HCT116 (cell line): ENCODE measurements at regions not wholly inside any gene's neighbourhood (a gene's known extent, or its start where the extent isn't known, plus 50 kb on each side); places are given as distances from the start of the nearest gene placed in this dataset.

ENCODE experiments used
- ATAC-seq: fragments of 200-7000 bp; cut with Tn5 transposase; 2 replicates; pipeline ENCODE4 v1.9.1; 2020; ENCODE audit warnings: mild to moderate bottlenecking, moderate library complexity
- BruUV-seq: library from RNA; stranded (reverse); fragments of 400-500 nt; replicated peaks from 2 replicates; lab custom pipeline; 2021; lab: Mats Ljungman, UMichigan
- CTCF ChIA-PET: fragments of 300-600 bp; sonication (Branson Sonifier 250); formaldehyde crosslinking; loops from one replicate; lab custom pipeline; 2021; ENCODE audit warnings: antibody characterized with exemption; lab: Charles Lee
- POLR2A ChIA-PET: fragments of 300-600, 350-600 bp; sonication (Branson Sonifier 250); formaldehyde crosslinking; loops from one replicate; lab custom pipeline; 2021; ENCODE audit warnings: antibody characterized with exemption; lab: Charles Lee
- RAD21 ChIA-PET, 2 experiments: fragments of 300-600 bp; sonication (Branson Sonifier 250); formaldehyde crosslinking; loops; one replicate each; lab custom pipeline; 2023; ENCODE audit warnings: low total read pairs in 2 of 2; ENCODE audit not compliant: uncharacterized antibody in 2 of 2, unreplicated experiment in 2 of 2, low non-redundant PET in 1 of 2; lab: Charles Lee
- DNase-seq: peaks from one replicate; pipeline ENCODE4 v3.0.0-alpha.2; 2010; ENCODE audit warnings: low read depth, low spot score
- H2AFZ ChIP-seq: fragments of 200-600 bp; shearing (Covaris generic), sonication (generic); 2 replicates; pipeline ENCODE4 v1.6.1; 2017; ENCODE audit warnings: low read depth, mixed run types, mixed read lengths, antibody characterized with exemption, low read length; ENCODE audit not compliant: poor library complexity, severe bottlenecking
- H3K27ac ChIP-seq: 2 replicates; pipeline ENCODE4 v1.5.1; 2012; ENCODE audit warnings: low read depth, low read length
- H3K27me3 ChIP-seq: fragments of 200-600 bp; sonication (generic); 2 replicates; pipeline ENCODE4 v1.6.1; 2016; ENCODE audit warnings: mixed run types, low read length, mixed read lengths; ENCODE audit not compliant: insufficient read depth
- H3K36me3 ChIP-seq, 2 experiments: fragments of 200-500 bp in 1 of 2; fragments of 200-600 bp in 1 of 2; sonication (Bioruptor generic) in 1 of 2; sonication (generic) in 1 of 2; 2 replicates each; pipeline versions ENCODE4 v1.5.1 to v1.6.1; 2014 to 2016; ENCODE audit warnings: low read length in 2 of 2, inconsistent platforms in 1 of 2, mixed read lengths in 1 of 2, mixed run types in 1 of 2; ENCODE audit not compliant: insufficient read depth in 2 of 2, control insufficient read depth in 1 of 2
- H3K4me1 ChIP-seq, 2 experiments: fragments of 200-600 bp in 1 of 2; sonication (generic) in 1 of 2; 2 replicates each; pipeline versions ENCODE4 v1.5.1 to v1.6.1; 2012 to 2017; ENCODE audit warnings: low read length in 2 of 2, inconsistent platforms in 1 of 2, mild to moderate bottlenecking in 1 of 2, mixed read lengths in 1 of 2, mixed run types in 1 of 2, moderate library complexity in 1 of 2; ENCODE audit not compliant: insufficient read depth in 2 of 2, control insufficient read depth in 1 of 2
- H3K4me2 ChIP-seq: fragments of 200-600 bp; sonication (generic); 2 replicates; pipeline ENCODE4 v1.6.1; 2017; ENCODE audit warnings: mixed run types, low read length, mixed read lengths
- H3K4me3 ChIP-seq, 2 experiments: fragments of 200-600 bp in 1 of 2; sonication (generic) in 1 of 2; replicated peaks in 1 of 2; 2 replicates each; pipeline ENCODE4 v1.5.1; 2011 to 2016; ENCODE audit warnings: low read length in 2 of 2, control low read depth in 1 of 2, low read depth in 1 of 2, mild to moderate bottlenecking in 1 of 2, mixed read lengths in 1 of 2, mixed run types in 1 of 2
- H3K79me2 ChIP-seq: fragments of 200-600 bp; sonication (generic); 2 replicates; pipeline ENCODE4 v1.6.1; 2017; ENCODE audit warnings: mild to moderate bottlenecking, mixed run types, low read length, moderate library complexity, mixed read lengths; ENCODE audit not compliant: insufficient read depth
- H3K9ac ChIP-seq: fragments of 200-600 bp; sonication (generic); 2 replicates; pipeline ENCODE4 v1.6.1; 2016; ENCODE audit warnings: low read length, mixed read lengths
- H3K9me2 ChIP-seq: fragments of 200-600 bp; sonication (generic), shearing (Covaris generic); 2 replicates; pipeline ENCODE4 v1.6.1; 2017; ENCODE audit warnings: mixed run types, mild to moderate bottlenecking, moderate library complexity; ENCODE audit not compliant: insufficient read depth
- H3K9me3 ChIP-seq, 2 experiments: fragments of 200-500 bp in 1 of 2; fragments of 200-600 bp in 1 of 2; sonication (Bioruptor generic) in 1 of 2; sonication (generic) in 1 of 2; 2 replicates each; pipeline ENCODE4 v1.6.1; 2014 to 2017; ENCODE audit warnings: low read length in 2 of 2, mixed read lengths in 2 of 2, inconsistent platforms in 1 of 2, low read depth in 1 of 2, mild to moderate bottlenecking in 1 of 2, mixed run types in 1 of 2, moderate library complexity in 1 of 2; ENCODE audit not compliant: control insufficient read depth in 1 of 2, insufficient read depth in 1 of 2
- H4K20me1 ChIP-seq: fragments of 200-600 bp; sonication (generic), shearing (Covaris generic); 2 replicates; pipeline ENCODE4 v1.6.1; 2017; ENCODE audit warnings: mixed run types, mild to moderate bottlenecking, moderate library complexity; ENCODE audit not compliant: insufficient read depth
- EGR1 ChIP-seq: IDR thresholded peaks from 2 replicates; pipeline ENCODE4 v1.6.1; 2012; ENCODE audit warnings: low read depth
- ELF1 ChIP-seq: IDR thresholded peaks from 2 replicates; pipeline ENCODE4 v1.6.1; 2012; ENCODE audit warnings: low read depth, borderline replicate concordance
- JUND ChIP-seq: IDR thresholded peaks from 2 replicates; pipeline ENCODE4 v1.6.1; 2012
- POLR2A ChIP-seq: IDR thresholded peaks from 2 replicates; pipeline ENCODE4 v1.7.0; 2011; ENCODE audit warnings: borderline replicate concordance; ENCODE audit not compliant: insufficient read depth, insufficient read length; ENCODE audit errors: extremely low read depth
- SIN3A ChIP-seq: IDR thresholded peaks from 2 replicates; pipeline ENCODE4 v1.6.1; 2012; ENCODE audit warnings: low read depth
- SP1 ChIP-seq: IDR thresholded peaks from 2 replicates; pipeline ENCODE4 v1.6.1; 2012; ENCODE audit warnings: low read depth
- YY1 ChIP-seq: IDR thresholded peaks from 2 replicates; pipeline ENCODE4 v1.6.1; 2011; ENCODE audit warnings: low read length, low read depth, moderate library complexity, mild to moderate bottlenecking; ENCODE audit not compliant: insufficient replicate concordance; ENCODE audit errors: extremely low read depth
- intact Hi-C: fragments of 100-400 bp; cut with micrococcal nuclease; formaldehyde crosslinking; loops from 2 replicates; pipeline ENCODE4 v1.10.0; 2022
- TF ChIP-seq, protein P1 (sequence below): IDR thresholded peaks from 2 replicates; pipeline ENCODE4 v1.6.1; 2012
- TF ChIP-seq, protein P2 (sequence below), 3 experiments: fragments of 200-600 bp in 1 of 3; sonication (generic) in 1 of 3; IDR thresholded peaks in 2 of 3; conservative IDR thresholded peaks in 1 of 3; 2 replicates each; pipeline ENCODE4 v1.5.1; 2012 to 2017; ENCODE audit warnings: low read depth in 2 of 3, low read length in 2 of 3, antibody characterized with exemption in 1 of 3, borderline replicate concordance in 1 of 3, control low read depth in 1 of 3, mild to moderate bottlenecking in 1 of 3, mixed read lengths in 1 of 3, mixed run types in 1 of 3, moderate library complexity in 1 of 3; ENCODE audit not compliant: insufficient read depth in 1 of 3
- TF ChIP-seq, protein P3 (sequence below): IDR thresholded peaks from 2 replicates; pipeline ENCODE4 v1.6.1; 2012; ENCODE audit warnings: low read depth

DNA sequence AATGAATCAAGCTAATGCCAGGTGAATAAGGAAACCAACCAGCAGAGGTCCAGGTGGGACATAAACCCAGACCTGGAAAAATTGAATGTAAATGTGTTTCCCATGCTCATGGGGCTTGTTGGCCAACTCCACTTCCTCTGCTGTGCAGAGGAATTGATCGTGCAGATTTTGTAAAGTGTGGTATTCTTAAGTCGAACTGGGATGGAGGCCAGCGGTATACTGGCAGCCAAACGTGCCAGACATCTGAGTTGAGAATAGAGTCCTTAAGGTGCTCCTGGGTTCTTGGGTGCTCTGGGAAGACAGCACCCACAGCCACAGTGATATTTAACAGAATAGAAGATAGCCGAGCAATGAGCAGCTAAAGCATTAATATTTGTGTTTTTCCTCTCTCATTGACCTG lies 146.5 kb upstream of the LGALSL start:
- intact Hi-C loops = no loop called here
- H3K9me3 ChIP-seq = no peaks in the 10 kb centered on the region
- no peak overlapping the region for H3K27ac ChIP-seq
- BruUV-seq = no TSS peak
- no peak overlapping the region for H3K4me3 ChIP-seq
- no peak overlapping the region for H3K9ac ChIP-seq
- H3K9me2 ChIP-seq = no peaks in the 10 kb centered on the region
- no peaks in the 10 kb centered on the region for H3K27me3 ChIP-seq
- no peak overlapping the region for H3K4me2 ChIP-seq
- H4K20me1 ChIP-seq = no peaks in the 10 kb centered on the region
- no peak for DNase-seq
- peaks cover 6 to 8% of the 10 kb centered on the region in 2 experiments for H3K4me1 ChIP-seq
- TF ChIP-seq EGR1 (no peak), ELF1 (no peak), YY1 (no peak)
- TF ChIP-seq, protein P1, sequence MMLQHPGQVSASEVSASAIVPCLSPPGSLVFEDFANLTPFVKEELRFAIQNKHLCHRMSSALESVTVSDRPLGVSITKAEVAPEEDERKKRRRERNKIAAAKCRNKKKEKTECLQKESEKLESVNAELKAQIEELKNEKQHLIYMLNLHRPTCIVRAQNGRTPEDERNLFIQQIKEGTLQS = no peak
- TF ChIP-seq, all 23 proteins: peak for 0
- POLR2A ChIA-PET = no interaction called here
- RAD21 ChIA-PET = no interaction called here
- CTCF ChIA-PET = interaction anchor here (1.2 kb wide), 1 partner anchor 20 kb away, joined by 3 read pairs; no protein-coding TSS in a partner anchor
- no peak for ATAC-seq
- H2AFZ ChIP-seq = no peak overlapping the region
- no peaks in the 10 kb centered on the region for H3K36me3 ChIP-seq
- no peaks in the 10 kb centered on the region for H3K79me2 ChIP-seq

DNA sequence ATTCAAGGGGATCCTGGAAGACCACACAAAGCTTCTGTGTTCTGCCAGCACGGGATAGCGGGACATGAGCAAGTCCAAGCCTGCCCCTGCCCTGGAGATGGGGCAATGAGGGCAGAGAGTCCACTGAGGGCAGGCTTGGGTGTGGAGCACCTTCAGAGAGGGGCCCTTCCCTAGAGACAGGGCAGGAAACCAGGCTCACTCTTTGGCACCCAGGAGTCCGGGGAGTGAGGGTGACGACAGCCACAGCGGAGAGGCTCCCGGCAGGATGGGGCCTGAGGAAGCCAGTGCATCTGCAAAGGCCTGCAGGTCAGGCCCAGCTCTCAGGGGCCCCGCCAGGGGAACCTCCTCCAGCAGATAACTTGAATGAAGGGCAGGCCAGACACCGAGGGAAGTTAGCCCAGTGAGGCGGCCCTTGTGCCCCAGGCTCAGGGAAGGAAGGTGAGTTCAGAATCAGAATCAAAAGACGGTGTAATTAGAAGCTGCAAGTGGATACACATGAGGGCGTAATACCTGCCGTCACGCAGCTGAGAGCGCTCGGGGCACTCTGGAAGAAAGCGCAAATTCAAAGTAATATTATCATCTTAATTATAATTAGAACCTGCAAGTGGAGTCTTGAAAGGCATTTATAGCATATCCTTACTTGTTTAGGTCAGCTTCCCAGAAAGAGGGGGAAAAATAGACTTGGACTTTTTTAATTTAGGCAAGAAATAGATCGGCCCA lies 142.6 kb upstream of the LGALSL start:
- Histone ChIP-seq H3K36me3 (no peaks in the 10 kb centered on the region), H3K9me3 (no peaks in the 10 kb centered on the region), H3K4me2 (peak overlapping the region; percentile 40; the same call in 1 of the 2 replicates), H3K27me3 (no peaks in the 10 kb centered on the region), H2AFZ (peak overlapping the region; percentile 47), H3K4me1 (peaks cover 11 to 13% of the 10 kb centered on the region in 2 experiments), H3K9me2 (no peaks in the 10 kb centered on the region), H3K27ac (no peak overlapping the region), H3K4me3 (no peak overlapping the region), H3K9ac (no peak overlapping the region), H4K20me1 (no peaks in the 10 kb centered on the region), H3K79me2 (no peaks in the 10 kb centered on the region)
- POLR2A ChIA-PET = interaction anchor here (1.8 kb wide), 1 partner anchor 262 kb away, joined by 5 read pairs; no protein-coding TSS in a partner anchor
- intact Hi-C loops = no loop called here
- TF ChIP-seq ELF1 (no peak), SP1 (no peak), JUND (no peak), POLR2A (no peak), SIN3A (no peak)
- TF ChIP-seq, protein P2, sequence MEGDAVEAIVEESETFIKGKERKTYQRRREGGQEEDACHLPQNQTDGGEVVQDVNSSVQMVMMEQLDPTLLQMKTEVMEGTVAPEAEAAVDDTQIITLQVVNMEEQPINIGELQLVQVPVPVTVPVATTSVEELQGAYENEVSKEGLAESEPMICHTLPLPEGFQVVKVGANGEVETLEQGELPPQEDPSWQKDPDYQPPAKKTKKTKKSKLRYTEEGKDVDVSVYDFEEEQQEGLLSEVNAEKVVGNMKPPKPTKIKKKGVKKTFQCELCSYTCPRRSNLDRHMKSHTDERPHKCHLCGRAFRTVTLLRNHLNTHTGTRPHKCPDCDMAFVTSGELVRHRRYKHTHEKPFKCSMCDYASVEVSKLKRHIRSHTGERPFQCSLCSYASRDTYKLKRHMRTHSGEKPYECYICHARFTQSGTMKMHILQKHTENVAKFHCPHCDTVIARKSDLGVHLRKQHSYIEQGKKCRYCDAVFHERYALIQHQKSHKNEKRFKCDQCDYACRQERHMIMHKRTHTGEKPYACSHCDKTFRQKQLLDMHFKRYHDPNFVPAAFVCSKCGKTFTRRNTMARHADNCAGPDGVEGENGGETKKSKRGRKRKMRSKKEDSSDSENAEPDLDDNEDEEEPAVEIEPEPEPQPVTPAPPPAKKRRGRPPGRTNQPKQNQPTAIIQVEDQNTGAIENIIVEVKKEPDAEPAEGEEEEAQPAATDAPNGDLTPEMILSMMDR (IDR thresholded peaks at IDR 0.05 in 2 of 3, conservative IDR thresholded peaks at IDR 0.05 in 1 of 3; ENCODE audit: borderline replicate concordance in 1 of 3, insufficient read depth in 1 of 3, low read depth in 2 of 3, low read length in 2 of 3) = no peak
- TF ChIP-seq, protein P3, sequence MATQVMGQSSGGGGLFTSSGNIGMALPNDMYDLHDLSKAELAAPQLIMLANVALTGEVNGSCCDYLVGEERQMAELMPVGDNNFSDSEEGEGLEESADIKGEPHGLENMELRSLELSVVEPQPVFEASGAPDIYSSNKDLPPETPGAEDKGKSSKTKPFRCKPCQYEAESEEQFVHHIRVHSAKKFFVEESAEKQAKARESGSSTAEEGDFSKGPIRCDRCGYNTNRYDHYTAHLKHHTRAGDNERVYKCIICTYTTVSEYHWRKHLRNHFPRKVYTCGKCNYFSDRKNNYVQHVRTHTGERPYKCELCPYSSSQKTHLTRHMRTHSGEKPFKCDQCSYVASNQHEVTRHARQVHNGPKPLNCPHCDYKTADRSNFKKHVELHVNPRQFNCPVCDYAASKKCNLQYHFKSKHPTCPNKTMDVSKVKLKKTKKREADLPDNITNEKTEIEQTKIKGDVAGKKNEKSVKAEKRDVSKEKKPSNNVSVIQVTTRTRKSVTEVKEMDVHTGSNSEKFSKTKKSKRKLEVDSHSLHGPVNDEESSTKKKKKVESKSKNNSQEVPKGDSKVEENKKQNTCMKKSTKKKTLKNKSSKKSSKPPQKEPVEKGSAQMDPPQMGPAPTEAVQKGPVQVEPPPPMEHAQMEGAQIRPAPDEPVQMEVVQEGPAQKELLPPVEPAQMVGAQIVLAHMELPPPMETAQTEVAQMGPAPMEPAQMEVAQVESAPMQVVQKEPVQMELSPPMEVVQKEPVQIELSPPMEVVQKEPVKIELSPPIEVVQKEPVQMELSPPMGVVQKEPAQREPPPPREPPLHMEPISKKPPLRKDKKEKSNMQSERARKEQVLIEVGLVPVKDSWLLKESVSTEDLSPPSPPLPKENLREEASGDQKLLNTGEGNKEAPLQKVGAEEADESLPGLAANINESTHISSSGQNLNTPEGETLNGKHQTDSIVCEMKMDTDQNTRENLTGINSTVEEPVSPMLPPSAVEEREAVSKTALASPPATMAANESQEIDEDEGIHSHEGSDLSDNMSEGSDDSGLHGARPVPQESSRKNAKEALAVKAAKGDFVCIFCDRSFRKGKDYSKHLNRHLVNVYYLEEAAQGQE = no peak
- CTCF ChIA-PET = interaction anchor here (0.5 to 3.3 kb wide), 4 partner anchors 16 to 1267 kb away, joined by 3 to 55 read pairs (median 11); no protein-coding TSS in a partner anchor
- no TSS peak for BruUV-seq
- no peak for DNase-seq
- ATAC-seq = no peak
- RAD21 ChIA-PET = interaction anchor here (0.6 to 2.0 kb wide), 4 partner anchors 19 to 262 kb away, joined by 4 to 12 read pairs (median 8); no protein-coding TSS in a partner anchor
